A673 (cell line): ENCODE measurements at regions not wholly inside any gene's neighbourhood (a gene's known extent, or its start where the extent isn't known, plus 50 kb on each side); places are given as distances from the start of the nearest gene placed in this dataset.
"Not testable (repeated sequence)": the region's sequence is repeated elsewhere in the genome, so short reads cannot be mapped to it uniquely, and the experiment has no call there.

Experiments used
- BruUV-seq: library from RNA; stranded (reverse); fragments of 400-500 nt; replicated peaks from 2 replicates; lab custom pipeline; 2021; lab: Mats Ljungman, UMichigan
- CTCF ChIA-PET: fragments of 300-600 bp; sonication (Branson Sonifier 250); formaldehyde crosslinking; loops from one replicate; lab custom pipeline; 2022; ENCODE audit warnings: antibody characterized with exemption; lab: Charles Lee
- POLR2A ChIA-PET: fragments of 300-600 bp; sonication (Branson Sonifier 250); formaldehyde crosslinking; loops from one replicate; lab custom pipeline; 2022; ENCODE audit warnings: antibody characterized with exemption; ENCODE audit not compliant: low non-redundant PET; lab: Charles Lee
- DNase-seq: peaks from one replicate; pipeline ENCODE4 v3.0.0-alpha.2; 2015; ENCODE audit warnings: low spot score
- H3K27ac ChIP-seq: fragments of 200-600 bp; sonication (generic); 2 replicates; pipeline ENCODE4 v1.5.1; 2016; ENCODE audit warnings: mixed run types, low read depth, mild to moderate bottlenecking, mixed read lengths, antibody characterized with exemption, low read length; ENCODE audit not compliant: poor library complexity, severe bottlenecking
- H3K27me3 ChIP-seq: fragments of 200-600 bp; sonication (generic); replicated peaks from 2 replicates; pipeline ENCODE4 v1.6.1; 2017; ENCODE audit warnings: mixed run types, low read depth, mild to moderate bottlenecking, mixed read lengths, antibody characterized with exemption, low read length; ENCODE audit not compliant: insufficient read depth, poor library complexity
- H3K36me3 ChIP-seq: fragments of 200-600 bp; sonication (generic); 2 replicates; pipeline ENCODE4 v1.6.1; 2016; ENCODE audit warnings: mixed run types, mild to moderate bottlenecking, mixed read lengths, antibody characterized with exemption, low read length; ENCODE audit not compliant: insufficient read depth, poor library complexity, severe bottlenecking
- H3K4me1 ChIP-seq: fragments of 200-600 bp; sonication (generic); 2 replicates; pipeline ENCODE4 v1.6.1; 2017; ENCODE audit warnings: mixed run types, mild to moderate bottlenecking, mixed read lengths, antibody characterized with exemption, low read length; ENCODE audit not compliant: insufficient read depth, poor library complexity, severe bottlenecking
- H3K4me3 ChIP-seq: fragments of 200-600 bp; sonication (generic); 2 replicates; pipeline ENCODE4 v1.5.1; 2016; ENCODE audit warnings: low read depth, mixed run types, mild to moderate bottlenecking, mixed read lengths, low read length; ENCODE audit not compliant: poor library complexity, severe bottlenecking
- H3K9me3 ChIP-seq: fragments of 200-600 bp; sonication (generic); 2 replicates; pipeline ENCODE4 v1.6.1; 2016; ENCODE audit warnings: mixed run types, low read depth, mild to moderate bottlenecking, mixed read lengths, antibody characterized with exemption, low read length; ENCODE audit not compliant: poor library complexity, severe bottlenecking
- EZH2 ChIP-seq: fragments of 200-600 bp; sonication (generic); IDR thresholded peaks from 2 replicates; pipeline ENCODE4 v1.6.1; 2017; ENCODE audit warnings: borderline replicate concordance, low read depth, mild to moderate bottlenecking, mixed read lengths, antibody characterized with exemption, low read length; ENCODE audit not compliant: poor library complexity, severe bottlenecking
- intact Hi-C: fragments of 100-400 bp; cut with micrococcal nuclease; formaldehyde crosslinking; loops from one replicate; pipeline ENCODE4 v1.10.0; 2022; ENCODE audit not compliant: unreplicated experiment
- TF ChIP-seq, protein P1 (sequence below): fragments of 300-800, 200-600 bp; sonication (generic); conservative IDR thresholded peaks from 2 replicates; pipeline ENCODE4 v1.5.1; 2017; ENCODE audit warnings: low read depth, mild to moderate bottlenecking, antibody characterized with exemption, low read length, moderate library complexity, mixed read lengths

DNA sequence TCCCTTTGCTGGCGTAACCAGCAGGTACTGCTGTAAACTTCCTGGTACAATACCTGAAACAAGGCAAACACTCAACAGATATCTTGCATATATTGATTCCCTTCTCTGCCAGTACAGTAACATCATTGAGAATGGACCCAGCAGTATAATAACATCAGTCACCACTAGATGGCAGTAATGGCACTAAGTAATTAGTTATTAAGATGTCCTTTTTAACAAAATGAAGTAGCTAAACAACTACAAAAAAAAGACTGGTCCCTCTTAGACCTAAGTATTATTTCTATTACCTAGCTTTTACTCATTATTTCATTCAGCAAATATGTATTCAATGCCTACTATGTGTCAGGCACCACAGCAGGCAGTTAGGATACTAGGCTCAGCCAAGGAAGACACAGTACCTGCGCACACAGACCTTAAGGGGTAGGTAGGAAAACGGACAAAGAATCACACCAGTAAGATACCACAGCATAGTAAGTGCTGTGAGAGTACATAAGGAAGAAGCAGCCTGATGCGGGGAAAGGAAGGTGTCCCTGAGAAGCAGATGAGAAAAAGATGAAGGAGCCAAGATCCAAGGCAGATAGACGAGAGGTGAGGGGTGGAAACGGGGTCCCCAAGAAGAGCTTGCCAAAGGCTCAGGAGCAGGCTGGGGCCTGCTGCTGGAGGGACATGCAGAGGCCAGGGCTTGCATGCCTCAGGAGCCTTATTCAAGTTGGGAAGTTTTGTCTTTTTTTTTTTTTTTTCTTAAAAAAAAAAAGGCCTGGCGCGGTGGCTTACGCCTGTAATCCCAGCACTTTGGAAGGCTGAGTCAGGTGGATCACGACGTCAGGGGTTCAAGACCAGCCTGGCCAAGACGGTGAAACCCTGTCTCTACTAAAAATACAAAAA is 102.7 kb upstream of the CHD2 start:
- H3K27ac ChIP-seq = no peak overlapping the region
- no peak overlapping the region for H3K4me3 ChIP-seq
- no peaks in the 10 kb centered on the region for H3K27me3 ChIP-seq
- BruUV-seq = no TSS peak
- peaks cover 3% of the 10 kb centered on the region for H3K4me1 ChIP-seq
- ChIA-PET POLR2A (interaction anchor here (0.7 to 1.0 kb wide), 2 partner anchors 85 to 124 kb away, joined by 3 to 4 read pairs; no protein-coding TSS in a partner anchor), CTCF (interaction anchor here (0.6 to 1.4 kb wide), 13 partner anchors 9 to 468 kb away, joined by 3 to 12 read pairs (median 5); partner anchors contain the start of gene CHD2)
- TF ChIP-seq, protein P1, sequence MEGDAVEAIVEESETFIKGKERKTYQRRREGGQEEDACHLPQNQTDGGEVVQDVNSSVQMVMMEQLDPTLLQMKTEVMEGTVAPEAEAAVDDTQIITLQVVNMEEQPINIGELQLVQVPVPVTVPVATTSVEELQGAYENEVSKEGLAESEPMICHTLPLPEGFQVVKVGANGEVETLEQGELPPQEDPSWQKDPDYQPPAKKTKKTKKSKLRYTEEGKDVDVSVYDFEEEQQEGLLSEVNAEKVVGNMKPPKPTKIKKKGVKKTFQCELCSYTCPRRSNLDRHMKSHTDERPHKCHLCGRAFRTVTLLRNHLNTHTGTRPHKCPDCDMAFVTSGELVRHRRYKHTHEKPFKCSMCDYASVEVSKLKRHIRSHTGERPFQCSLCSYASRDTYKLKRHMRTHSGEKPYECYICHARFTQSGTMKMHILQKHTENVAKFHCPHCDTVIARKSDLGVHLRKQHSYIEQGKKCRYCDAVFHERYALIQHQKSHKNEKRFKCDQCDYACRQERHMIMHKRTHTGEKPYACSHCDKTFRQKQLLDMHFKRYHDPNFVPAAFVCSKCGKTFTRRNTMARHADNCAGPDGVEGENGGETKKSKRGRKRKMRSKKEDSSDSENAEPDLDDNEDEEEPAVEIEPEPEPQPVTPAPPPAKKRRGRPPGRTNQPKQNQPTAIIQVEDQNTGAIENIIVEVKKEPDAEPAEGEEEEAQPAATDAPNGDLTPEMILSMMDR = peak; percentile 74
- TF ChIP-seq EZH2 = no peak
- DNase-seq = peak; percentile 85
- intact Hi-C loops = loop anchor here (2.0 kb wide), 1 partner anchor 221 kb away; no protein-coding TSS in a partner anchor
- H3K9me3 ChIP-seq = no peaks in the 10 kb centered on the region
- H3K36me3 ChIP-seq = no peaks in the 10 kb centered on the region

DNA sequence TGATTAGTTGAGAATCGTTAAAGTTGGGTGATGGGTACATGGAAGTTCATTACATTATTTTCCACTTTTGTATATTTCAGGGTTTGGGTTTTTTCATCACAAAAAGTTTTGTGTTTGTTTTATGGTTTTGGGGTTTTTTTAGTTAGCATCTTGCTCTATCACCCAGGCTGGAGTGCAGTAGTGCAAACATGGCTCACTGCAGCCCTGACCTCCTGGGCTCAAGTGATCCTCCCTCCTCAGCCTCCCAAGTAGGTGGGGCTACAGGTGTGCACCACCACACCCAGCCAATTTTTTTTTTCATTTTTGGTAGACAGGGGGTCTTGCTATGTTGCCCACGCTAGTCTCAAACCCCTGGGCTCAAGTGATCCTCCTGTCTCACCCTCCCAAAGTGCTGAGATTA is 100.1 kb upstream of the CHD2 start:
- peaks cover 3% of the 10 kb centered on the region for H3K4me1 ChIP-seq
- DNase-seq = no peak
- intact Hi-C loops = no loop called here
- H3K27ac ChIP-seq = no peak overlapping the region
- BruUV-seq = no TSS peak
- ChIA-PET POLR2A (no interaction called here), CTCF (no interaction called here)
- H3K9me3 ChIP-seq = no peaks in the 10 kb centered on the region
- no peaks in the 10 kb centered on the region for H3K27me3 ChIP-seq
- no peak overlapping the region for H3K4me3 ChIP-seq
- H3K36me3 ChIP-seq = no peaks in the 10 kb centered on the region
- TF ChIP-seq, protein P1 = no peak
- no peak for TF ChIP-seq EZH2

DNA sequence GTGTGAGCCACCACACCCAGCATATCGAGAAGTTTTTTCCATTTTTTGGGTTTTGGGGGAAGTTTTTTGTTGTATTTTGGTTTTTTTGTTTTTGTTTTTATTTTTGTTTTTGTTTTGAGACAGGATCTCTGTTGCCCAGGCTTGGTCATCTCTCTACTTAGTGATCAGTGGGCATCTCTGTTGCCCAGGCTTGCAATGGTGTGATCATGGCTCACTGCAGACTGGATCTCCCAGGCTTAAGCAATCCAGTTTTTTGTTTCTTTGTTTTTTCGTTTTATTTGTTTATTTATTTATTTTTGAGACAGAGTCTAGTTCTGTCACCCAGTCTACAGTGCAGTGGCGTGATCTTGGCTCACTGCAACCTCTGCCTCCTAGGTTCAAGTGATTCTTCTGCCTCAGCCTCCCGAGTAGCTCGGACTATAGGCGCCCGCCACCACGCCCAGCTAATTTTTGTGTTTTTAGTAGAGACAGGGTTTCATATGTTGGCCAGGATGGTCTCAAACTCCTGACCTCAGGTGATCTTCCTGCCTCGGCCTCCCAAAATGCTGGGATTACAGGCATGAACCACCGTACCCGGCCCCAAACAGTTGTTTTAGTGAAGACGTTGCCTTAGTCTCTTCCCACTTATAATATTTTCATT is 99.6 kb upstream of the CHD2 start:
- H3K27ac ChIP-seq, CTCF ChIA-PET, H3K4me1 ChIP-seq, intact Hi-C loops, H3K27me3 ChIP-seq, H3K36me3 ChIP-seq, H3K4me3 ChIP-seq, POLR2A ChIA-PET, H3K9me3 ChIP-seq, DNase-seq, BruUV-seq: not testable (repeated sequence)

DNA sequence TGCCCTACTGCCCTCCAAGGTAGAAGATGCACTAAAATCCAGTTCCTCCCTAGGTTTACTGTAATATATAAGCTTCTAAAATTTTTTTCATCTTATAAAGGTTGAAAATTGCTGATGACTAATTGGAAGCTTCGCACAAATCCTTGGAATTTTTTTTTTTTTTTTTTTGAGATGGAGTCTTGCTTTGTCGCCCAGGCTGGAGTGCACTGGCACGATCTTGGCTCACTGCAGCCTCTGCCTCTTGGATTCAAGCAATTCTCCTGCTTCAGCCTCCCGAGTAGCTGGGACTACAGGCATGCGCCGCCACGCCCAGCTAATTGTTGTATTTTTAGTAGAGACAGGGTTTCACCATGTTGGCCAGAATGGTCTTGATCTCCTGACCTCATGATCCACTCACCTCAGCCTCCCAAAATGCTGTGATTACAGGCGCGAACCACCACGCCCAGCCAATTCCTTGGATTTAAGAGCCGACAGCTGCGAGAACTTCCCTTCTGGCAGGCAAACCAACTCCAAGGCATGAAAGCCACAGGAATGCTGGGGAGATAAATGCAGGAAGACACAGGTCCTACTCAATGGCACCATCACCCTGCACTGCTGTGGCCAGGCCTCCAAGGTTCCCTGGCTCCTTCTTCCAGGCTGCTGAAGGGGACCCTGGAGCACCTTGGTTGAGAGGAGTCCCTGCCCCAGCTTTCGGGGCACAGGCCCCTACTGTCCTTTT is 98.9 kb upstream of the CHD2 start:
- H3K27me3 ChIP-seq, intact Hi-C loops, H3K27ac ChIP-seq, BruUV-seq, POLR2A ChIA-PET, H3K36me3 ChIP-seq, H3K4me3 ChIP-seq, DNase-seq, H3K4me1 ChIP-seq, CTCF ChIA-PET, H3K9me3 ChIP-seq: not testable (repeated sequence)
